Hepatocyte (in vitro differentiated cells): ENCODE measurements at regions not wholly inside any gene's neighbourhood (a gene's known extent, or its start where the extent isn't known, plus 50 kb on each side); places are given as distances from the start of the nearest gene placed in this dataset.

Experiments used
- EZH2 ChIP-seq: fragments of 200-600 bp; sonication (generic); IDR thresholded peaks from 2 replicates; pipeline ENCODE4 v1.6.1; 2016; ENCODE audit warnings: antibody characterized with exemption, mild to moderate bottlenecking, borderline replicate concordance
- EZH2phosphoT487 ChIP-seq: fragments of 200-600 bp; sonication (generic); IDR thresholded peaks from one replicate; pipeline ENCODE4 v1.6.1; 2018; ENCODE audit warnings: antibody characterized with exemption, mild to moderate bottlenecking, low read depth, moderate library complexity; ENCODE audit not compliant: unreplicated experiment, severe bottlenecking
- TF ChIP-seq, protein P1 (sequence below): fragments of 200-600 bp; sonication (generic); IDR thresholded peaks from 2 replicates; pipeline ENCODE4 v1.5.1; 2016; ENCODE audit warnings: antibody characterized with exemption, mild to moderate bottlenecking; ENCODE audit not compliant: poor library complexity

DNA sequence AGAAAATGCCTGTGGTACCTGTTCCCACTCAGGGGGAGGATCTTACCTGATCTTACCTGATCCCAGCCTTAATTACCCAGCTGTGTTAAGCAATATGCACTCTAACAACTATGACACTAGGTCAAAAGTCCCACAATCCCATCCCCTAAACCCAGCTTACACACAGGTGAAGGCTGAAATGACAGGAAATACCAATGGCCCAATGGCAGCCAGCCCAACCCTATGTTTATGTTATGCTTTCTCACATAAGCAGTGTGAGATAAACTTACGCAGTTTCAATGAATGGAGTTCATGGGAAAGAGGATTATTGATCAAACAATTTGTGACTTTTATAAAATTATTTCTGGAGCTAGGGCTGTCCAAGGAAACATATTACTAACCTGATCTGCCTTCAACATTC, 91.9 kb downstream of the GPAM start:
- TF ChIP-seq, protein P1, sequence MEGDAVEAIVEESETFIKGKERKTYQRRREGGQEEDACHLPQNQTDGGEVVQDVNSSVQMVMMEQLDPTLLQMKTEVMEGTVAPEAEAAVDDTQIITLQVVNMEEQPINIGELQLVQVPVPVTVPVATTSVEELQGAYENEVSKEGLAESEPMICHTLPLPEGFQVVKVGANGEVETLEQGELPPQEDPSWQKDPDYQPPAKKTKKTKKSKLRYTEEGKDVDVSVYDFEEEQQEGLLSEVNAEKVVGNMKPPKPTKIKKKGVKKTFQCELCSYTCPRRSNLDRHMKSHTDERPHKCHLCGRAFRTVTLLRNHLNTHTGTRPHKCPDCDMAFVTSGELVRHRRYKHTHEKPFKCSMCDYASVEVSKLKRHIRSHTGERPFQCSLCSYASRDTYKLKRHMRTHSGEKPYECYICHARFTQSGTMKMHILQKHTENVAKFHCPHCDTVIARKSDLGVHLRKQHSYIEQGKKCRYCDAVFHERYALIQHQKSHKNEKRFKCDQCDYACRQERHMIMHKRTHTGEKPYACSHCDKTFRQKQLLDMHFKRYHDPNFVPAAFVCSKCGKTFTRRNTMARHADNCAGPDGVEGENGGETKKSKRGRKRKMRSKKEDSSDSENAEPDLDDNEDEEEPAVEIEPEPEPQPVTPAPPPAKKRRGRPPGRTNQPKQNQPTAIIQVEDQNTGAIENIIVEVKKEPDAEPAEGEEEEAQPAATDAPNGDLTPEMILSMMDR = no peak
- TF ChIP-seq EZH2 (no peak), EZH2phosphoT487 (no peak)
